ENCODE measurements at regions not wholly inside any gene's neighbourhood (a gene's known extent, or its start where the extent isn't known, plus 50 kb on each side); places are given as distances from the start of the nearest gene placed in this dataset.

DNA sequence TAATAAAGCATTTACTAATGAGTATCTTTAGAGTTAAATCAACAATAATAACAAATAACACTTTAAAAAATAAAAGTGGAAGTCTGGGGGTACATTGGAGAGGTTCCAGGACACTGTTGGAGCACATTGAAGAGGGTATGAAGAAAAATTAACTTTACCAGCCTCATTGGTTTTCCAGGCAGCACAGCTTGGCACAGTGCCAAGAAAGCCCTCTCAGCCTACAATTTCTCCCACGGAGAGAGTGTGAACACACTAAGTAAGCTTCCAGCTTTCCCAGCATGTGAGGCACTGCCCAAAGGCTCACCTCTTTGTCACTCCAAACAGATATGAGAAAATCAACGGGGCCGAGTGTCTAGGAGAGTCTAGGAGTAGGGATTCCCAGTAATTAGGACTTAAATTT is 1912.8 kb upstream of the NUDT12 start:
- H3K9me3 Mint-ChIP-seq: peaks cover 5 to 21% of the 10 kb centered on the region in 2 donors
- H3K36me3 Mint-ChIP-seq: no peaks in the 10 kb centered on the region
- H3K27ac Mint-ChIP-seq: no peak overlapping the region
- ATAC-seq (no peak), DNase-seq (ENCODE audit: low spot score in 2 of 2) (no peak)

DNA sequence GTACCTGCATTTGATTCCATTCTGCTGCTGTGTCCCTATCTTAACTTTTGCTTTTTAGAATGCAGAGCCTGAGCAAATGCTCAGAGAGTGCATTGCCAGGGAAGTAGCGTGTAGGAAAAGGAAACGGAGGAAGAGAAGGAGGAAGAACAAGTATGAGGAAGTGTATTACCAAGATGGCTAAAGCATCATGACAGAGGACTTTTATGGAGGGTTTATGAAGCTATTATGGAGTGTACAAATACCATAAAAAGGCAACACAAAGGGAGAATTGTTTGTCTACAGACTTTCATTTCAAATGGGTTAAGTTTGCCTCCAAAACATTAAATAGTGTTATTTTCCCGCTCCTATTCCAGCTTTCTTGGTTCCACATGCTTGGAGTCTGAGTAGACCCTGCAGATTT is 1899.8 kb upstream of the NUDT12 start:
- Mint-ChIP-seq H3K27ac (no peak overlapping the region), H3K36me3 (peaks cover 4 to 11% of the 10 kb centered on the region in 2 donors), H3K9me3 (peaks cover 32 to 34% of the 10 kb centered on the region in 2 donors)
- no peak for ATAC-seq
- DNase-seq (ENCODE audit: low spot score in 2 of 2): no peak

- ATAC-seq (no peak), DNase-seq (ENCODE audit: low spot score in 2 of 2) (no peak)
- peaks cover 30 to 33% of the 10 kb centered on the region in 2 donors for H3K9me3 Mint-ChIP-seq
- no peak overlapping the region for H3K27ac Mint-ChIP-seq
- peaks cover 4 to 11% of the 10 kb centered on the region in 2 donors for H3K36me3 Mint-ChIP-seq
These were observed 1898.1 kb upstream of the NUDT12 start for GRCh38 chr5:105460721-105461120.

DNA sequence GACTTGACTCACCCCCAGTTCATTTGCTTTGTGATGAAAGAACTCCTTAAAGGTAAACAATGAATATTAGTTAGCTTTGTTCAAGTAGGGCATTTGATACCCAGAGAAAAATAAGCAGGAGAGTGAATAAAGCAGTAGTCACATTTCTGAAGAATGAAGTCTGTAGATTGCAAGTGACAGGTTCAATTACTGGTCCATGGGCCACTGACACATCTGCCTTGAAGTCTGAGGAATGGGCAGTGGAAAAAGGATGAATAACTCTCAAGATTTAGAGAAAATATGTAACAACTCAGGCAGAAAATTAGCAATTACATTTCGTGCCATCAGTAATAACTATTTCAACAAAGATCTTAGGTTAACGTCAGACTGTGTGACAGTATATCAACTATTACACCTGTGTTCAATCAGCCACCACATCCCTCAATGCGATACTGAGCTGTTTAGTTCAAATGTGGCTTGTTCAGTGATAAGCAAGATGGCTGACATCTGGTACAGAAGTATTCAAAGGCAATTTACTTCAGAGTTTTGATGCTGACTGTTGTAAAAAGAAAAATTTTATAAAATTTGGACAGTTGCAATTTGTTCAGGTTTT is 1890.7 kb upstream of the NUDT12 start:
- Mint-ChIP-seq H3K27ac (no peak overlapping the region), H3K36me3 (peaks cover 0 to 8% of the 10 kb centered on the region in 2 donors), H3K9me3 (peaks cover 27 to 29% of the 10 kb centered on the region in 2 donors)
- DNase-seq (ENCODE audit: low spot score in 2 of 2): no peak
- no peak for ATAC-seq

DNA sequence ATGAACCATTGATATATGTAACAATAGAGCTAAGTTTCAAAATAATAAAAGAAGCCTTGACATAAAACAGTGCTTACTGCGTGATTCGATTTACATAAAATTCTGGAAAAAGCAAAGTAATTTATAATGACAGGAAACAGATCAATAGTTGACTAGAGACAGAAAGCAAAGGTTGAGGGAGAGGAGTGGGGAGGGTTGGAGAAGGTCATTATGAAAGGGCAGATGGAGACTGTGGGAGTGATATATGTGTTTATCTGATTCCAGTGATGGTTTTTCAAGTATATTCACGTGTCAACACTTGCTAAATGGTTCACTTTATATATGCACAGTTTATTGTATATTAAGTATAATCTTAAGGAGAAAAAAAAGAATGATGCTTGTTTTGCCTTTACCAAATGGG is 1885.7 kb upstream of the NUDT12 start:
- ATAC-seq: no peak
- no peak overlapping the region for H3K27ac Mint-ChIP-seq
- peaks cover 31 to 32% of the 10 kb centered on the region in 2 donors for H3K9me3 Mint-ChIP-seq
- H3K36me3 Mint-ChIP-seq: peaks cover 0 to 8% of the 10 kb centered on the region in 2 donors
- DNase-seq (ENCODE audit: low spot score in 2 of 2): no peak

GRCh38 chr5:105430516-105430915 is 1867.9 kb upstream of the NUDT12 start:
- H3K9me3 Mint-ChIP-seq: peaks cover 4 to 23% of the 10 kb centered on the region in 2 donors
- no peak overlapping the region for H3K27ac Mint-ChIP-seq
- ATAC-seq (no peak), DNase-seq (ENCODE audit: low spot score in 2 of 2) (no peak)
- no peaks in the 10 kb centered on the region for H3K36me3 Mint-ChIP-seq

- peaks cover 10 to 30% of the 10 kb centered on the region in 2 donors for H3K9me3 Mint-ChIP-seq
- ATAC-seq (no peak), DNase-seq (ENCODE audit: low spot score in 2 of 2) (no peak)
- H3K27ac Mint-ChIP-seq: no peak overlapping the region
- no peaks in the 10 kb centered on the region for H3K36me3 Mint-ChIP-seq
These were observed 1866.1 kb upstream of the NUDT12 start for GRCh38 chr5:105428451-105429380.

GRCh38 chr5:105414067-105414466 is 1851.5 kb upstream of the NUDT12 start:
- H3K9me3 Mint-ChIP-seq: peaks cover 24 to 32% of the 10 kb centered on the region in 2 donors
- ATAC-seq (no peak), DNase-seq (ENCODE audit: low spot score in 2 of 2) (no peak)
- peaks cover 0 to 8% of the 10 kb centered on the region in 2 donors for H3K36me3 Mint-ChIP-seq
- H3K27ac Mint-ChIP-seq: no peak overlapping the region

GRCh38 chr5:105413406-105413990 is 1850.9 kb upstream of the NUDT12 start:
- no peak for ATAC-seq
- H3K9me3 Mint-ChIP-seq: peaks cover 21 to 27% of the 10 kb centered on the region in 2 donors
- H3K27ac Mint-ChIP-seq: no peak overlapping the region
- peaks cover 0 to 8% of the 10 kb centered on the region in 2 donors for H3K36me3 Mint-ChIP-seq
- no peak for DNase-seq (ENCODE audit: low spot score in 2 of 2)

- Mint-ChIP-seq H3K27ac (no peak overlapping the region), H3K36me3 (peaks cover 0 to 8% of the 10 kb centered on the region in 2 donors), H3K9me3 (peaks cover 12 to 14% of the 10 kb centered on the region in 2 donors)
- DNase-seq (ENCODE audit: low spot score in 2 of 2) (no peak), ATAC-seq (no peak)
These were observed 1847.1 kb upstream of the NUDT12 start for GRCh38 chr5:105409695-105410094.

GRCh38 chr5:105407200-105407599 is 1844.6 kb upstream of the NUDT12 start:
- Mint-ChIP-seq H3K9me3 (peaks cover 9 to 14% of the 10 kb centered on the region in 2 donors), H3K36me3 (no peaks in the 10 kb centered on the region), H3K27ac (no peak overlapping the region)
- no peak for ATAC-seq
- no peak for DNase-seq (ENCODE audit: low spot score in 2 of 2)

DNA sequence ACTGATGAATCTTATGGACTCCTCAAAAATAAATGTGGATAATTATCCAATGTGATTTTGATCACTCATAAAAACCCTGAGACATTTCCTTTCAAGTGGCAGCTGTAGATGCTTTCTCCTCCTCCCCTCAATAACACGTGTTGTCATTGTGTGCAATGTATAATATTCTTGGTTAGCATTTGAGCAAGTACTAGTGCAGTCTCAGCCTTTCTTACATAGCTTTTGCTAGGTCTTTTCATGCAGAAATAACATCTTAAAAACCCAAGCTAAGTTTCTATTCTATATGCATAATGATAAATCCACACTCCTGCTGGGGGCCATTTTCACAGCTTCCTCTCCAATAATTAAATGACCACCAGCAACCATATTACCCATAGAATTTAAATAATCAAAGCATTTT is 1835.2 kb upstream of the NUDT12 start:
- H3K27ac Mint-ChIP-seq: no peak overlapping the region
- ATAC-seq (no peak), DNase-seq (ENCODE audit: low spot score in 2 of 2) (no peak)
- H3K36me3 Mint-ChIP-seq: no peaks in the 10 kb centered on the region
- peaks cover 7 to 8% of the 10 kb centered on the region in 2 donors for H3K9me3 Mint-ChIP-seq

DNA sequence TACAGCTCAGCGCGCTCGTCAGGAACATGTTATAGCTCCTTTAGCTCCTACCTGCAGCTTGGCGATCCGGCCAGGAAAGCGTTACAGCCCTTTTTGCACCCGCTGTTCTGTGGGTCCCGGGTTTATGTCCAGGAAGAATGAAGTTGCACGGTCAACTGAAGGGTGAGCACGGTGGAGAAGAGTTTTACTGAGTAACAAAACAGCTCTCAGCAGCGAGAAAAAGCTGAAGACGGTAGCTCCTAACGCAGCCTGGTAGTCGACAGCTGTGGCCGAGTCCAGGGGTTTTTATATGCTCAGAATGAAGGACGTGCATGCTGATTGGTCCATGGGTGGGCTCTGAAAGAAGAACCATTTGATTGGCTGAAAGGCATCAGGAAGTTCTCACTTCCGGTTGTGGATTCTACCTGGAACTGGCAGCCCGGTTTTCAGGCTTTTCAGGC is 1830.1 kb upstream of the NUDT12 start:
- Mint-ChIP-seq H3K27ac (no peak overlapping the region), H3K9me3 (peaks cover 2 to 6% of the 10 kb centered on the region in 2 donors), H3K36me3 (no peaks in the 10 kb centered on the region)
- DNase-seq (ENCODE audit: low spot score in 2 of 2) (no peak), ATAC-seq (no peak)

DNA sequence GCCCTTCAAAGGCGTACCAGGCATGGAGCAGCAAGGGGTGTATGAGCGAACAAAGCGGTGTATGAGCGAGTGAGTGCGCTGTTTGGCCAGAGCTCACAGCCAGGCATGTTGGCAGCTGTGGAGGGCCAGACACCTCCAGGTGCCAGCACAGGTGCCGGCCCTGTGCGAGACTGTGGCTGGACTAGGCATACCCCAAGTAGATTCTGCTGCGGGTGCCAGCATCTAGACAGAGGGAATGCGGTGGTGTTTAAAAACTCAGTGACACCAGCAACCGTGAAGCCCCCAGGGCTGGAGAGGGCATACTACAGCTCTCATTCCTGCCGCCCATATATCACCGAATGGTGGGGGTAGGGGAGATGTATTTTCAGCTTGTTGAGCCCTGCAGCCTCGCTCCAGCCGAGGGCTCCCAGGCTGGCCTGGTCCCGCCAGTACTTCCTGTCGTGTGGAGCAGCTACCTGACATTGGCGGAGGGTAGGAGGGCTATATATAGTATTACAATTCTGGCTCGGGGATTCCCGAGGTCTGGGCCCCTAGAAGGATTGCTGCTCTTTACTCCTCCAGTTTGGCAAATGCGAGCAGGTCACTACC is 1829.6 kb upstream of the NUDT12 start:
- Mint-ChIP-seq H3K27ac (no peak overlapping the region), H3K9me3 (peaks cover 0 to 4% of the 10 kb centered on the region in 2 donors), H3K36me3 (no peaks in the 10 kb centered on the region)
- no peak for ATAC-seq
- no peak for DNase-seq (ENCODE audit: low spot score in 2 of 2)

GRCh38 chr5:105380126-105380525 is 1817.5 kb upstream of the NUDT12 start:
- ATAC-seq: no peak
- H3K27ac Mint-ChIP-seq: no peak overlapping the region
- no peak for DNase-seq (ENCODE audit: low spot score in 2 of 2)
- H3K36me3 Mint-ChIP-seq: peaks cover 0 to 15% of the 10 kb centered on the region in 2 donors
- peaks cover 12 to 33% of the 10 kb centered on the region in 2 donors for H3K9me3 Mint-ChIP-seq

DNA sequence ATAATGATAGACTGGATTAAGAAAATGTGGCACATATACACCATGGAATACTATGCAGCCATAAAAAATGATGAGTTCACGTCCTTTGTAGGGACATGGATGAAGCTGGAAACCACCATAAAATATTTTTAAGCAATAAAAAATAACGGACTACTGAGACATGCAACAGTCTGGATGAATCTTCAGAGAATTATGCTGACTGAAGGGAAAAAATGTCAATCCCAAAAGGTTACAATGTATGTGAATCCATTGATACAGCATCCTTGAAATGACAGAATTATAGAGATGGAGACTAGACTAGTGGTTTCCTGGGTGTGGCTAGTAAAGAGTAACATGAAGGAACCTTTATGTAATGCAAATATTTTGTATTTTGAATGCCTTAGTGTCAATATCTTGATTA is 1808.6 kb upstream of the NUDT12 start:
- ATAC-seq: no peak
- H3K36me3 Mint-ChIP-seq: no peaks in the 10 kb centered on the region
- no peak overlapping the region for H3K27ac Mint-ChIP-seq
- no peak for DNase-seq (ENCODE audit: low spot score in 2 of 2)
- H3K9me3 Mint-ChIP-seq: peaks cover 4 to 7% of the 10 kb centered on the region in 2 donors

Measured in activated naive CD4-positive, alpha-beta T cell treated with anti-CD3 and anti-CD28 coated beads, Interleukin-2, amount 50 U/mL, for 72 hours (primary cell).